ENCODE measurements at regions not wholly inside any gene's neighbourhood (a gene's known extent, or its start where the extent isn't known, plus 50 kb on each side); places are given as distances from the start of the nearest gene placed in this dataset.

DNA sequence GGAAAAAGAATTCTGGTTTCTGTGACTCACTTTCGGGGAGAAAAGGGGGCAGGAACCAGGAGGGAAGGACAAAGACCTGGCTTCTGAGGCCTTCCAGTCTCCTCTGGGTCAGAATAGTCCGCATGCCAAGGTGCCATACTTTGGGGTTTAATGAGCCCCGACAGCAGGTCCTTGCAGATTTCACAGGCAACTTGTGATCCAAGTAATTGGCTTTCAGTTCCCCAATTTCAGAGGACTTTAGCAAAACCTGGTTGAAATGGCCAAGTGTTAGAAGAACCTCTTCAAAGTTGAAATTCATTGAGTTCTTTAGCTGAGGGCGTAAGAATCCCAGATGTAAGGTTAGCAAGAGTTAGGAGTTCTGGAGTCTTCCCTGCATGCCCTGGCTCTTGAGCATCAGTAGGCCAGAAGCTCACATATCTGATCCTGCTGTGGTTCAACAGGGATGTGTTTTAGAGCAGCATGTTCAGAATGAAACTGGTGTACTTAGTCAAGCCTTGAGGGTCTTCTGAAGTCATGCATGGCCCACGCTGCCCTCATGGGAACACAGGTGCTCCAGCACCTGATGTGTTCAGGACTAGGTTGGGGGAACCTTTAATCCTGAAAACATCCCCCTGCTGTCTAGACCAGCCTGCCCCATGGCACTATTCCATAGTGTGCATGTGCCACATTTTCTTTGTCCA lies 143.0 kb downstream of the NUP35 start:
- TF ChIP-seq, protein P1, sequence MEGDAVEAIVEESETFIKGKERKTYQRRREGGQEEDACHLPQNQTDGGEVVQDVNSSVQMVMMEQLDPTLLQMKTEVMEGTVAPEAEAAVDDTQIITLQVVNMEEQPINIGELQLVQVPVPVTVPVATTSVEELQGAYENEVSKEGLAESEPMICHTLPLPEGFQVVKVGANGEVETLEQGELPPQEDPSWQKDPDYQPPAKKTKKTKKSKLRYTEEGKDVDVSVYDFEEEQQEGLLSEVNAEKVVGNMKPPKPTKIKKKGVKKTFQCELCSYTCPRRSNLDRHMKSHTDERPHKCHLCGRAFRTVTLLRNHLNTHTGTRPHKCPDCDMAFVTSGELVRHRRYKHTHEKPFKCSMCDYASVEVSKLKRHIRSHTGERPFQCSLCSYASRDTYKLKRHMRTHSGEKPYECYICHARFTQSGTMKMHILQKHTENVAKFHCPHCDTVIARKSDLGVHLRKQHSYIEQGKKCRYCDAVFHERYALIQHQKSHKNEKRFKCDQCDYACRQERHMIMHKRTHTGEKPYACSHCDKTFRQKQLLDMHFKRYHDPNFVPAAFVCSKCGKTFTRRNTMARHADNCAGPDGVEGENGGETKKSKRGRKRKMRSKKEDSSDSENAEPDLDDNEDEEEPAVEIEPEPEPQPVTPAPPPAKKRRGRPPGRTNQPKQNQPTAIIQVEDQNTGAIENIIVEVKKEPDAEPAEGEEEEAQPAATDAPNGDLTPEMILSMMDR (IDR thresholded peaks at IDR 0.05; ENCODE audit: low read depth, low read length), result no peak
- no peak for DNase-seq (ENCODE audit: low read depth in 2 of 2)
- H3K4me3 ChIP-seq (replicated peaks in 1 of 2; ENCODE audit: low read depth in 2 of 2, low read length in 2 of 2), result no peak overlapping the region

DNA sequence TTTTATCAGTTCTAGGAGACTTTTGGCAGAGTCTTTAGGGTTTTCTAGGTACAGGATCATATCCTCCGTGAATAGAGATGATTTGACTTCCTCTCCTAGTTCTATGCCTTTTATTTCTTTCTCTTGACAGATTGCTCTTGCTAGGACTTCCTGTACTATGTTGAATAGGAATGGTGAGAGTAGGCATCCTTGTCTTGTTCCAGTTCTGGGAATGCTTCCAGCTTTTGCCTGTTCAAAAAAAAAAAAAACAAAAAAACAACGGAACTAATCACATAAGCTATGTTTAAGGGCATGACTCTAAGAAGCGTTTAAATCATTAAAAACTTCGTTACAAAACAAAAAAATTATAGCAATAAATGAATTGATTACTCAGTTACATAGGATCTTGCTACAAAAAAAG lies 145.7 kb downstream of the NUP35 start:
- H3K4me3 ChIP-seq (replicated peaks in 1 of 2; ENCODE audit: low read depth in 2 of 2, low read length in 2 of 2), result no peak overlapping the region
- DNase-seq (ENCODE audit: low read depth in 2 of 2), result peak; percentile 48 to 49
- TF ChIP-seq, protein P1 (IDR thresholded peaks at IDR 0.05; ENCODE audit: low read depth, low read length), result no peak

DNA sequence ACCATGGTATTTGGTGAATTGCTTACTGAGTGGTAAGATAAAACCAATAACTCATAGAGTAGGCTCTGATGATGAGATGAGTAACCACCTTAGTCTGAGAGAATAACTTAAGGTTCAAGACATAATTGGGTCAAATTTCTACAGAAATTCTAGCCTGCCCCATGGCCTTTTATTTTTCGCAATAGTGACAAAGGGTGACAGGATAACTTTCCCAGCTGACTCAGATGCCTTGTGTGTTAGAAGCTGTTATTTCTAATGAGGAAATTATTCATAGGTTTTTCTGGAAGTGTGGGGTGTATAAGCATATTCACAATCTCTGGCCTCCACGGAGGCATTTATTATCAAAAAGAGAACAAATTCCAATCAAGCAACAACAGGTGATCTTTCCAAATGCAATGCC lies 159.0 kb downstream of the NUP35 start:
- DNase-seq (ENCODE audit: low read depth in 2 of 2), result peak in 1 of 2 donors; percentile 62
- no peak overlapping the region for H3K4me3 ChIP-seq (replicated peaks in 1 of 2; ENCODE audit: low read depth in 2 of 2, low read length in 2 of 2)
- TF ChIP-seq, protein P1 (IDR thresholded peaks at IDR 0.05; ENCODE audit: low read depth, low read length), result no peak

DNA sequence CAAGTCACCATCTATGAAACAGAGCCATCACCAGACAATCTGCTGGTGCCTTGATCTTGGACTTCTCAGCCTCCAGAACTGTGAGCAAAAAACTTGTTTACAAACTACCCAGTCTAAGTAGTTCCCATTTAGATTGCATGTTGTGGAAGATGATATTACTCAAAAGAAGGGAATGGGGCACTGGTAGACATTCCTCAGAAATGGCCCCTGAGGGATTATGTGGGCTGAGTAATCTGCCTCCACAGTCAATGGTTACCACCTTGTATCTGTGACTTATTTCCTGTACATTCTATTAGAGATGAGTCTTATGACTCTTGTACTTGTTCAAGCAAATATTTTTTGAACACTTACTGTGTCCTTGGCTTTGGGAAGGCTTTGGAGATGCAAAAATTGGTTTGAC lies 160.4 kb downstream of the NUP35 start:
- H3K4me3 ChIP-seq (replicated peaks in 1 of 2; ENCODE audit: low read depth in 2 of 2, low read length in 2 of 2), result no peak overlapping the region
- DNase-seq (ENCODE audit: low read depth in 2 of 2), result peak; percentile 52 to 98
- TF ChIP-seq, protein P1 (IDR thresholded peaks at IDR 0.05; ENCODE audit: low read depth, low read length), result no peak

DNA sequence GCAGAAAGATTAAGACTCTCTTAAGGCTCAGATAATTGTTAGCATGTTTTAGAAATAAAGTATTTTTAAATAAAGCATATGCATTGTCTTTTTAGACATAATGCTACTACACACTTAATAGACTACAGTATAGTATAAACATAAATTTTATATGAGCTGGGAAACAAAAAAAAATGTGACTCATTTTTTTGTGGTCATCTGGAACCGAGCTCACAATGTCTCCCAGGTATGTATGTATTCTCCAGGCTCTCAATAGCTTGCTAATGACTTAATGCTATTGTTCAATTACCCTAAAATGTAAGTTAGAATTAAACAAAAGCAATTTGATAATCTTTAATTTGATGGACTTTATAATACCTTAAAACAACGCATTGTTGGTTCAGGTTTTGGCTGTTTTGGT lies 167.2 kb downstream of the NUP35 start:
- no peak overlapping the region for H3K4me3 ChIP-seq (replicated peaks in 1 of 2; ENCODE audit: low read depth in 2 of 2, low read length in 2 of 2)
- peak in 1 of 2 donors; percentile 16 for DNase-seq (ENCODE audit: low read depth in 2 of 2)
- TF ChIP-seq, protein P1 (IDR thresholded peaks at IDR 0.05; ENCODE audit: low read depth, low read length), result no peak

DNA sequence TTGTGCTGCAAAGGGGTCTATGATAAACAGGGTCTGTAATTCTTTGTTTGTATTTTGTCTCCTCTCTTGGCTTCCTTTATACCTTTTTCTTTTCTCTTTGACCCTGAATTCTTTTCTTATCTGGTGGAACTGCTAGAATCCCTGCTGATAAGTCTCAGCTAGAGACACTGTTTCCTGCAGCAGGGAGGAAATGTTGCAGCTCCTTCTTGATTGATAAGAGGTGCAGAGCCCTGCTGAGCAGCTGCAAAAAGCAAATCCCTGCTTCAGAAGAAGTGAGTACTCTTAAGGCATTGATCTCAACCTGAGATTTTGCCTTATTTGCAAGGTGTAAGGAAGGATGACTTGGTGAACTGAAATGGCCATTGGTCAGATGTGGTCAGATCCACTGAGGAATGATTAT lies 167.8 kb downstream of the NUP35 start:
- DNase-seq (ENCODE audit: low read depth in 2 of 2), result no peak
- no peak overlapping the region for H3K4me3 ChIP-seq (replicated peaks in 1 of 2; ENCODE audit: low read depth in 2 of 2, low read length in 2 of 2)
- TF ChIP-seq, protein P1 (IDR thresholded peaks at IDR 0.05; ENCODE audit: low read depth, low read length), result no peak

DNA sequence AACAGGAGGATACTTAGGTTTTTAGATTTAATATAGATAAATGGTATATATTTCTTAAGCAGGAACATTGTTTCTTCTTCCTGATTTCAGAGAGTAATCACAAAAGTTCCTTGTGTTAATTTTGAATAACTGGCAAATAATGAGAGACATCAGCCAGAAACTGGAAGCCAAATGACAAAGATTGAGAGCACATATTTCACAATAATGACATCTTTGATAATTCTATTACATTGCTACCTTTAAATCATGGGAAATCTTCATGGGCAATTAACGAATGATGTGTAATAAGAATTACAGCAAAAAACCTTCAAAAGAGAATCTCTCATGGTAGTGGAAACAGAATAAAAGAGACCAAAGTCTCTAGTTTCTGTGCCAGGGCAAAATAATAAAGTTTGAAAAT lies 215.1 kb downstream of the NUP35 start:
- no peak for DNase-seq (ENCODE audit: low read depth in 2 of 2)
- no peak overlapping the region for H3K4me3 ChIP-seq (replicated peaks in 1 of 2; ENCODE audit: low read depth in 2 of 2, low read length in 2 of 2)
- TF ChIP-seq, protein P1 (IDR thresholded peaks at IDR 0.05; ENCODE audit: low read depth, low read length), result no peak
